ENCODE measurements at regions not wholly inside any gene's neighbourhood (a gene's known extent, or its start where the extent isn't known, plus 50 kb on each side); places are given as distances from the start of the nearest gene placed in this dataset.

DNA sequence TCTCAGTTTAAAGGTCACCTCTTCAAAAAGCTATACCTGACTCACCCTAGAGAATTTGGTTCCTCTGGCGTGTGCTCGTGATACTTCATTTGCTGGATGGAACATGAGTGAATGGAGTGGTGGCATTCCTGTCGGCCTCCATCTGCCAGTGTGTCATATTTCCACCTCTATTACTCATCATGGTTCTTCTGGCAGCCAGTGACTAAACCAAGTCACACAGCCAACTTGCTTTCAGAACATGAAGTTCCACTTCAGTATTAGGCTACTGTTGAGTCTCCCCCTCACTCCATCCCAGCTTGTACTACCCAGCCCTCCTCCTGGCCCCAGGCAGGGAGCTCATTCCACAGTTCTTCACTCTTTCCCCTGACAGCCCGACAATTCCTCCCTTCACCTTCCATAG is 169.8 kb downstream of the MREG start:
- TF ChIP-seq POLR2AphosphoS5 (IDR thresholded peaks at IDR 0.05): no peak
- TF ChIP-seq, protein P1, sequence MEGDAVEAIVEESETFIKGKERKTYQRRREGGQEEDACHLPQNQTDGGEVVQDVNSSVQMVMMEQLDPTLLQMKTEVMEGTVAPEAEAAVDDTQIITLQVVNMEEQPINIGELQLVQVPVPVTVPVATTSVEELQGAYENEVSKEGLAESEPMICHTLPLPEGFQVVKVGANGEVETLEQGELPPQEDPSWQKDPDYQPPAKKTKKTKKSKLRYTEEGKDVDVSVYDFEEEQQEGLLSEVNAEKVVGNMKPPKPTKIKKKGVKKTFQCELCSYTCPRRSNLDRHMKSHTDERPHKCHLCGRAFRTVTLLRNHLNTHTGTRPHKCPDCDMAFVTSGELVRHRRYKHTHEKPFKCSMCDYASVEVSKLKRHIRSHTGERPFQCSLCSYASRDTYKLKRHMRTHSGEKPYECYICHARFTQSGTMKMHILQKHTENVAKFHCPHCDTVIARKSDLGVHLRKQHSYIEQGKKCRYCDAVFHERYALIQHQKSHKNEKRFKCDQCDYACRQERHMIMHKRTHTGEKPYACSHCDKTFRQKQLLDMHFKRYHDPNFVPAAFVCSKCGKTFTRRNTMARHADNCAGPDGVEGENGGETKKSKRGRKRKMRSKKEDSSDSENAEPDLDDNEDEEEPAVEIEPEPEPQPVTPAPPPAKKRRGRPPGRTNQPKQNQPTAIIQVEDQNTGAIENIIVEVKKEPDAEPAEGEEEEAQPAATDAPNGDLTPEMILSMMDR (IDR thresholded peaks at IDR 0.05; ENCODE audit: poor library complexity, severe bottlenecking): no peak
- TF ChIP-seq RAD21 (conservative IDR thresholded peaks at IDR 0.05): no peak
- no peak for TF ChIP-seq EP300 (conservative IDR thresholded peaks at IDR 0.05; ENCODE audit: poor library complexity, severe bottlenecking)
- no peak for TF ChIP-seq EZH2 (IDR thresholded peaks at IDR 0.05; ENCODE audit: borderline replicate concordance, insufficient read depth, low read length, poor library complexity, severe bottlenecking)
- Histone ChIP-seq H3K27me3 (ENCODE audit: insufficient read depth, low read depth, low read length) (no peaks in the 10 kb centered on the region), H2AFZ (ENCODE audit: low read depth, low read length) (no peak overlapping the region), H3K27ac (ENCODE audit: low read length) (no peak overlapping the region), H3K9me2 (ENCODE audit: insufficient read depth, low read length) (no peaks in the 10 kb centered on the region), H3K36me3 (ENCODE audit: insufficient read depth, low read length) (no peaks in the 10 kb centered on the region), H4K20me1 (ENCODE audit: insufficient read depth) (no peaks in the 10 kb centered on the region), H3K9ac (ENCODE audit: low read length) (no peak overlapping the region), H3K79me2 (replicated peaks; ENCODE audit: insufficient read depth, low read length) (no peaks in the 10 kb centered on the region), H3K9me3 (ENCODE audit: low read length) (no peaks in the 10 kb centered on the region), H3K4me2 (ENCODE audit: low read length) (no peak overlapping the region), H3F3A (ENCODE audit: insufficient read depth, low read length, poor library complexity, severe bottlenecking) (no peaks in the 10 kb centered on the region), H3K4me3 (ENCODE audit: low read length) (no peak overlapping the region)

DNA sequence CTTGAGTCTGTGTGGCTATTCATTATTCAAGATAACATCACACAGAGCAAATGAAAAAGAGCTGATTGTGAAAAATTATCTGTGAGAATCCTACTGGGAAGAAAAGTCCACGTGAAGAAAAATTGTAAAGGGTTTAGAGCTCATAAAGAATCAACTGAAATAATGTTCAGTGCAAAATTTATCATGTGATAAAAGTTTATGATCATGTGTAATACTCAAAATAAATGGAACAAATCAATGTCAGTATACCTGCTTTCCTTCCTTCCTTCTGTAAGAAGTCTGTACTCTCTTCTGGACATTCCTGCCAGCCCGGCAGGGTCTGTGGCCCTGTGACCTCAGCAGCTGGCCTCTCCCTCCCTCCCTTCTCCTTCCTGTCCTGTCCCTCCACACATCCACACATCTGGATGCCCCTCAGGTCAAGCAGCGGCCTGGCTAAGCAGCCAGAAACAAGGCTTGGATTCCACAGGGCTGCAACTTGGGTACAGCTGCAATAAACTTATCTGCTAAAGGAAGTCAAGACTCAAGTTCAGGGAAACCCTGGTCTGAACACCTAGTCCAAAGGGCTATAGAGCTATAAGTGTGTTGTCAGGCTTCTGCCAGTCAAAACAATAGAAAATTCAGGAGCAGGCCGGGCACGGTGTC is 172.1 kb downstream of the MREG start:
- Histone ChIP-seq H4K20me1 (ENCODE audit: insufficient read depth) (no peaks in the 10 kb centered on the region), H2AFZ (ENCODE audit: low read depth, low read length) (no peak overlapping the region), H3K27me3 (ENCODE audit: insufficient read depth, low read depth, low read length) (no peaks in the 10 kb centered on the region), H3K79me2 (replicated peaks; ENCODE audit: insufficient read depth, low read length) (no peaks in the 10 kb centered on the region), H3K27ac (ENCODE audit: low read length) (no peak overlapping the region), H3K9me3 (ENCODE audit: low read length) (no peaks in the 10 kb centered on the region), H3K36me3 (ENCODE audit: insufficient read depth, low read length) (no peaks in the 10 kb centered on the region), H3F3A (ENCODE audit: insufficient read depth, low read length, poor library complexity, severe bottlenecking) (no peaks in the 10 kb centered on the region), H3K9ac (ENCODE audit: low read length) (no peak overlapping the region), H3K9me2 (ENCODE audit: insufficient read depth, low read length) (no peaks in the 10 kb centered on the region), H3K4me2 (ENCODE audit: low read length) (no peak overlapping the region), H3K4me3 (ENCODE audit: low read length) (no peak overlapping the region)
- no peak for TF ChIP-seq SMC3 (conservative IDR thresholded peaks at IDR 0.05; ENCODE audit: poor library complexity)
- no peak for TF ChIP-seq RAD21 (conservative IDR thresholded peaks at IDR 0.05)
- no peak for TF ChIP-seq TAF1 (IDR thresholded peaks at IDR 0.05; ENCODE audit: low read depth)
- TF ChIP-seq, protein P1 (IDR thresholded peaks at IDR 0.05; ENCODE audit: poor library complexity, severe bottlenecking): no peak
- TF ChIP-seq EP300 (conservative IDR thresholded peaks at IDR 0.05; ENCODE audit: poor library complexity, severe bottlenecking): no peak
- no peak for TF ChIP-seq POLR2AphosphoS5 (IDR thresholded peaks at IDR 0.05)
- TF ChIP-seq, protein P2, sequence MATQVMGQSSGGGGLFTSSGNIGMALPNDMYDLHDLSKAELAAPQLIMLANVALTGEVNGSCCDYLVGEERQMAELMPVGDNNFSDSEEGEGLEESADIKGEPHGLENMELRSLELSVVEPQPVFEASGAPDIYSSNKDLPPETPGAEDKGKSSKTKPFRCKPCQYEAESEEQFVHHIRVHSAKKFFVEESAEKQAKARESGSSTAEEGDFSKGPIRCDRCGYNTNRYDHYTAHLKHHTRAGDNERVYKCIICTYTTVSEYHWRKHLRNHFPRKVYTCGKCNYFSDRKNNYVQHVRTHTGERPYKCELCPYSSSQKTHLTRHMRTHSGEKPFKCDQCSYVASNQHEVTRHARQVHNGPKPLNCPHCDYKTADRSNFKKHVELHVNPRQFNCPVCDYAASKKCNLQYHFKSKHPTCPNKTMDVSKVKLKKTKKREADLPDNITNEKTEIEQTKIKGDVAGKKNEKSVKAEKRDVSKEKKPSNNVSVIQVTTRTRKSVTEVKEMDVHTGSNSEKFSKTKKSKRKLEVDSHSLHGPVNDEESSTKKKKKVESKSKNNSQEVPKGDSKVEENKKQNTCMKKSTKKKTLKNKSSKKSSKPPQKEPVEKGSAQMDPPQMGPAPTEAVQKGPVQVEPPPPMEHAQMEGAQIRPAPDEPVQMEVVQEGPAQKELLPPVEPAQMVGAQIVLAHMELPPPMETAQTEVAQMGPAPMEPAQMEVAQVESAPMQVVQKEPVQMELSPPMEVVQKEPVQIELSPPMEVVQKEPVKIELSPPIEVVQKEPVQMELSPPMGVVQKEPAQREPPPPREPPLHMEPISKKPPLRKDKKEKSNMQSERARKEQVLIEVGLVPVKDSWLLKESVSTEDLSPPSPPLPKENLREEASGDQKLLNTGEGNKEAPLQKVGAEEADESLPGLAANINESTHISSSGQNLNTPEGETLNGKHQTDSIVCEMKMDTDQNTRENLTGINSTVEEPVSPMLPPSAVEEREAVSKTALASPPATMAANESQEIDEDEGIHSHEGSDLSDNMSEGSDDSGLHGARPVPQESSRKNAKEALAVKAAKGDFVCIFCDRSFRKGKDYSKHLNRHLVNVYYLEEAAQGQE (IDR thresholded peaks at IDR 0.05; ENCODE audit: borderline replicate concordance): no peak
- no peak for TF ChIP-seq EZH2 (IDR thresholded peaks at IDR 0.05; ENCODE audit: borderline replicate concordance, insufficient read depth, low read length, poor library complexity, severe bottlenecking)
- TF ChIP-seq MXI1 (conservative IDR thresholded peaks at IDR 0.05; ENCODE audit: poor library complexity, severe bottlenecking): no peak

Data from neural cell (in vitro differentiated cells).